GM12878 (cell line): ENCODE measurements at regions not wholly inside any gene's neighbourhood (a gene's known extent, or its start where the extent isn't known, plus 50 kb on each side); places are given as distances from the start of the nearest gene placed in this dataset.

Source experiments
- BCL11A ChIP-seq: IDR thresholded peaks from 2 replicates; pipeline ENCODE4 v1.6.1; 2011; ENCODE audit warnings: low read depth, low read length
- HSF1 ChIP-seq: fragments of 150-350 bp; IDR thresholded peaks from 2 replicates; pipeline ENCODE4 v1.6.1; 2014; ENCODE audit warnings: mild to moderate bottlenecking, low read depth, low read length
- POU2F2 ChIP-seq: IDR thresholded peaks from 3 replicates; pipeline ENCODE4 v1.6.1; 2011; ENCODE audit warnings: low read depth, mild to moderate bottlenecking, low read length, borderline replicate concordance
- REST ChIP-seq: IDR thresholded peaks from 2 replicates; pipeline ENCODE4 v1.6.1; 2012; ENCODE audit warnings: mild to moderate bottlenecking, low read depth, low read length
- TCF3 ChIP-seq: IDR thresholded peaks from 2 replicates; pipeline ENCODE4 v1.6.1; 2012; ENCODE audit warnings: low read depth, mild to moderate bottlenecking, low read length, borderline replicate concordance; ENCODE audit not compliant: insufficient read depth
- ZBTB40 ChIP-seq: fragments of 450-650 bp; IDR thresholded peaks from 2 replicates; pipeline ENCODE4 v1.6.1; 2016; ENCODE audit warnings: mild to moderate bottlenecking, moderate library complexity, borderline replicate concordance

- TF ChIP-seq ZBTB40 (no peak), POU2F2 (no peak), REST (no peak), HSF1 (no peak), TCF3 (no peak), BCL11A (no peak)
Measured at GRCh38 chr16:75861311-75862097, 135.2 kb upstream of the CPHXL start (continued).
